IMR-90 (cell line): ENCODE measurements at regions not wholly inside any gene's neighbourhood (a gene's known extent, or its start where the extent isn't known, plus 50 kb on each side); places are given as distances from the start of the nearest gene placed in this dataset.

ENCODE experiments used
- ATAC-seq: fragments of 200-7000 bp; cut with Tn5 transposase; 2 replicates; pipeline ENCODE4 v1.9.1; 2020; ENCODE audit warnings: low read depth, mild to moderate bottlenecking, moderate library complexity
- BruUV-seq: library from RNA; stranded (reverse); fragments of 400-500 nt; replicated peaks from 2 replicates; lab custom pipeline; 2021; lab: Mats Ljungman, UMichigan
- CTCF ChIA-PET: fragments of 300-600 bp; formaldehyde crosslinking; extraction: SDS; loops from one replicate; lab custom pipeline; 2021; ENCODE audit warnings: antibody characterized with exemption; lab: Yijun Ruan, JAX
- POLR2A ChIA-PET: fragments of 300-600 bp; sonication (Branson Sonifier 250); formaldehyde crosslinking; loops from one replicate; lab custom pipeline; 2022; ENCODE audit warnings: antibody characterized with exemption; ENCODE audit not compliant: unreplicated experiment; lab: Charles Lee
- DNase-seq: peaks from one replicate; pipeline ENCODE4 v3.0.0; 2013
- H2AFZ ChIP-seq: replicated peaks from 2 replicates; pipeline ENCODE3; 2013; ENCODE audit warnings: low read length, mild to moderate bottlenecking; ENCODE audit not compliant: poor library complexity
- H2AK5ac ChIP-seq: 2 replicates; pipeline ENCODE4 v1.6.1; 2013; ENCODE audit warnings: low read depth, low read length, inconsistent platforms
- H2AK9ac ChIP-seq: replicated peaks from 2 replicates; pipeline ENCODE3; 2013; ENCODE audit warnings: mild to moderate bottlenecking, low read depth, low read length, moderate library complexity; ENCODE audit not compliant: poor library complexity
- H2BK120ac ChIP-seq: 2 replicates; pipeline ENCODE4 v1.6.1; 2013; ENCODE audit warnings: low read depth, low read length, inconsistent platforms
- H2BK15ac ChIP-seq: 3 replicates; pipeline ENCODE4 v1.6.1; 2013; ENCODE audit warnings: low read depth, low read length, inconsistent platforms
- H2BK20ac ChIP-seq: 2 replicates; pipeline ENCODE4 v1.6.1; 2013; ENCODE audit warnings: low read depth, mild to moderate bottlenecking, inconsistent platforms, low read length, moderate library complexity
- H2BK5ac ChIP-seq: 2 replicates; pipeline ENCODE4 v1.6.1; 2013; ENCODE audit warnings: mild to moderate bottlenecking, low read depth, low read length, inconsistent platforms; ENCODE audit not compliant: poor library complexity, severe bottlenecking
- H3K14ac ChIP-seq: replicated peaks from 2 replicates; pipeline ENCODE4 v1.6.1; 2013; ENCODE audit warnings: low read depth, low read length, inconsistent platforms
- H3K18ac ChIP-seq: 2 replicates; pipeline ENCODE4 v1.6.1; 2013; ENCODE audit warnings: low read depth, low read length, control low read depth
- H3K23ac ChIP-seq: 2 replicates; pipeline ENCODE4 v1.6.1; 2013; ENCODE audit warnings: low read depth, low read length, inconsistent platforms
- H3K27ac ChIP-seq: 2 replicates; pipeline ENCODE4 v1.5.1; 2013; ENCODE audit warnings: mild to moderate bottlenecking, control low read depth, low read length; ENCODE audit not compliant: insufficient read depth
- H3K27me3 ChIP-seq: 2 replicates; pipeline ENCODE4 v1.6.1; 2013; ENCODE audit warnings: low read length; ENCODE audit not compliant: control insufficient read depth, insufficient read depth
- H3K36me3 ChIP-seq: 2 replicates; pipeline ENCODE4 v1.6.1; 2013; ENCODE audit warnings: low read length, mixed read lengths; ENCODE audit not compliant: control insufficient read depth, insufficient read depth
- H3K4ac ChIP-seq: 2 replicates; pipeline ENCODE4 v1.6.1; 2013; ENCODE audit warnings: low read depth, low read length, inconsistent platforms
- H3K4me1 ChIP-seq: 2 replicates; pipeline ENCODE4 v1.6.1; 2013; ENCODE audit warnings: low read length, mixed read lengths; ENCODE audit not compliant: control insufficient read depth, insufficient read depth
- H3K4me2 ChIP-seq: 2 replicates; pipeline ENCODE4 v1.6.1; 2013; ENCODE audit warnings: low read depth, mild to moderate bottlenecking, control low read depth, low read length, moderate library complexity
- H3K4me3 ChIP-seq: 2 replicates; pipeline ENCODE4 v1.5.1; 2013; ENCODE audit warnings: low read depth, mild to moderate bottlenecking, control low read depth, low read length, moderate library complexity; ENCODE audit not compliant: insufficient read depth
- H3K56ac ChIP-seq: 2 replicates; pipeline ENCODE4 v1.6.1; 2013; ENCODE audit warnings: low read length, inconsistent platforms; ENCODE audit not compliant: insufficient read depth; ENCODE audit errors: extremely low read depth
- H3K79me1 ChIP-seq, 2 experiments: 2 replicates each; pipeline ENCODE4 v1.6.1; 2013; ENCODE audit warnings: low read length in 2 of 2, inconsistent platforms in 1 of 2, low read depth in 1 of 2
- H3K9ac ChIP-seq: 2 replicates; pipeline ENCODE4 v1.6.1; 2013; ENCODE audit warnings: low read depth, low read length, control low read depth
- H3K9me1 ChIP-seq: 2 replicates; pipeline ENCODE4 v1.6.1; 2013; ENCODE audit warnings: low read length, inconsistent platforms; ENCODE audit not compliant: insufficient read depth
- H3K9me3 ChIP-seq: 2 replicates; pipeline ENCODE4 v1.6.1; 2013; ENCODE audit warnings: low read length; ENCODE audit not compliant: control insufficient read depth, insufficient read depth
- H4K20me1 ChIP-seq: 2 replicates; pipeline ENCODE4 v1.6.1; 2013; ENCODE audit warnings: low read length, inconsistent platforms; ENCODE audit not compliant: insufficient read depth
- H4K5ac ChIP-seq: 2 replicates; pipeline ENCODE4 v1.6.1; 2013; ENCODE audit warnings: mild to moderate bottlenecking, low read depth, low read length, control low read depth
- H4K8ac ChIP-seq, 2 experiments: 2 replicates each; pipeline ENCODE4 v1.6.1; 2013; ENCODE audit warnings: low read depth in 2 of 2, low read length in 2 of 2, control low read depth in 1 of 2, inconsistent platforms in 1 of 2
- H4K91ac ChIP-seq: 2 replicates; pipeline ENCODE4 v1.6.1; 2013; ENCODE audit warnings: low read depth, low read length, inconsistent platforms; ENCODE audit not compliant: insufficient read depth
- BHLHE40 ChIP-seq: fragments of 150-350 bp; IDR thresholded peaks from 2 replicates; pipeline ENCODE4 v1.6.1; 2016; ENCODE audit warnings: mild to moderate bottlenecking, low read depth, low read length
- CEBPB ChIP-seq: IDR thresholded peaks from 2 replicates; pipeline ENCODE4 v1.6.1; 2012; ENCODE audit warnings: low read depth, low read length, improper control_type of control experiment
- CHD1 ChIP-seq: IDR thresholded peaks from 2 replicates; pipeline ENCODE4 v1.6.1; 2012; ENCODE audit warnings: low read depth, low read length, improper control_type of control experiment
- FOS ChIP-seq: fragments of 150-350 bp; IDR thresholded peaks from 2 replicates; pipeline ENCODE4 v1.6.1; 2016; ENCODE audit warnings: low read depth, low read length
- MAFK ChIP-seq: IDR thresholded peaks from 2 replicates; pipeline ENCODE4 v1.6.1; 2012; ENCODE audit warnings: low read depth, low read length, improper control_type of control experiment
- MAZ ChIP-seq: IDR thresholded peaks from 2 replicates; pipeline ENCODE4 v1.6.1; 2012; ENCODE audit warnings: low read depth, mild to moderate bottlenecking, low read length, improper control_type of control experiment, moderate library complexity, borderline replicate concordance
- MXI1 ChIP-seq: IDR thresholded peaks from 2 replicates; pipeline ENCODE4 v1.6.1; 2012; ENCODE audit warnings: low read depth, mild to moderate bottlenecking, low read length, moderate library complexity, borderline replicate concordance
- NFE2L2 ChIP-seq: fragments of 150-350 bp; IDR thresholded peaks from 2 replicates; pipeline ENCODE4 v1.6.1; 2016; ENCODE audit warnings: low read depth, mild to moderate bottlenecking, low read length
- POLR2A ChIP-seq: IDR thresholded peaks from 2 replicates; pipeline ENCODE4 v1.6.1; 2012; ENCODE audit warnings: mild to moderate bottlenecking, low read depth, low read length
- RAD21 ChIP-seq: IDR thresholded peaks from 2 replicates; pipeline ENCODE4 v1.6.1; 2012; ENCODE audit warnings: low read length, improper control_type of control experiment
- RFX5 ChIP-seq: IDR thresholded peaks from 2 replicates; pipeline ENCODE4 v1.8.0; 2012; ENCODE audit warnings: low read depth, mild to moderate bottlenecking, low read length, moderate library complexity
- SMC3 ChIP-seq: fragments of 150-350 bp; IDR thresholded peaks from 2 replicates; pipeline ENCODE4 v1.6.1; 2016; ENCODE audit warnings: low read depth, mild to moderate bottlenecking, antibody characterized with exemption, low read length, moderate library complexity
- USF2 ChIP-seq: fragments of 150-350 bp; IDR thresholded peaks from 2 replicates; pipeline ENCODE4 v1.6.1; 2017; ENCODE audit warnings: mild to moderate bottlenecking, antibody characterized with exemption, low read length, low read depth
- WGBS, 2 experiments: methylation state at CpG; one replicate each; pipeline versions ENCODE4 v1.1.5 to v1.1.7; 2013; ENCODE audit warnings: missing lambda C conversion rate in 2 of 2; ENCODE audit not compliant: insufficient read length in 1 of 2; ENCODE audit errors: extremely low coverage in 2 of 2; 5-methylcytosine and 5-hydroxymethylcytosine counted together
- dilution Hi-C: fragments of 300-500 bp; cut with HindIII; formaldehyde crosslinking; loops from one replicate; pipeline ENCODE4 v1.14.3; 2018; ENCODE audit warnings: low sequenced_read_pairs; ENCODE audit not compliant: unreplicated experiment
- in situ Hi-C: fragments of 300-500 bp; cut with MboI; formaldehyde crosslinking; loops from 3 replicates; pipeline ENCODE4 v1.14.3; 2019; ENCODE audit warnings: low sequenced_read_pairs, inconsistent platforms, mixed read lengths
- intact Hi-C: fragments of 100-400 bp; cut with micrococcal nuclease; formaldehyde crosslinking; loops from 2 replicates; pipeline ENCODE4 v1.10.0; 2022
- TF ChIP-seq, protein P1 (sequence below): fragments of 150-350 bp; IDR thresholded peaks from 2 replicates; pipeline ENCODE4 v1.6.1; 2016; ENCODE audit warnings: low read depth, mild to moderate bottlenecking, low read length, moderate library complexity, borderline replicate concordance

- no CpG with 5 or more reads among the region's 3 CpGs for WGBS, 2 experiments
Observed at GRCh38 chr2:200013906-200014305, 58.5 kb downstream of the MAIP1 start.

More at GRCh38 chr2:200013906-200014305, 58.5 kb downstream of the MAIP1 start:
- Histone ChIP-seq H3K79me1 (no peaks in the 10 kb centered on the region), H3K9me1 (no peaks in the 10 kb centered on the region), H2AFZ (no peak overlapping the region), H3K9ac (no peak overlapping the region), H2BK5ac (no peak overlapping the region), H3K9me3 (no peaks in the 10 kb centered on the region; the same call in 1 of the 2 replicates), H3K18ac (no peak overlapping the region), H2AK9ac (no peak overlapping the region), H3K56ac (no peak overlapping the region), H2AK5ac (no peak overlapping the region), H3K27me3 (no peaks in the 10 kb centered on the region), H3K36me3 (no peaks in the 10 kb centered on the region), H4K20me1 (no peaks in the 10 kb centered on the region), H4K91ac (no peak overlapping the region), H3K4me1 (no peaks in the 10 kb centered on the region), H4K8ac (no peak overlapping the region), H3K14ac (no peak overlapping the region), H3K27ac (no peak overlapping the region), H3K4ac (no peak overlapping the region), H2BK20ac (no peak overlapping the region), H3K4me2 (no peak overlapping the region), H2BK120ac (no peak overlapping the region), H3K4me3 (no peak overlapping the region), H2BK15ac (no peak overlapping the region), H3K23ac (no peak overlapping the region), H4K5ac (no peak overlapping the region)
- ATAC-seq: no peak
- TF ChIP-seq, protein P1, sequence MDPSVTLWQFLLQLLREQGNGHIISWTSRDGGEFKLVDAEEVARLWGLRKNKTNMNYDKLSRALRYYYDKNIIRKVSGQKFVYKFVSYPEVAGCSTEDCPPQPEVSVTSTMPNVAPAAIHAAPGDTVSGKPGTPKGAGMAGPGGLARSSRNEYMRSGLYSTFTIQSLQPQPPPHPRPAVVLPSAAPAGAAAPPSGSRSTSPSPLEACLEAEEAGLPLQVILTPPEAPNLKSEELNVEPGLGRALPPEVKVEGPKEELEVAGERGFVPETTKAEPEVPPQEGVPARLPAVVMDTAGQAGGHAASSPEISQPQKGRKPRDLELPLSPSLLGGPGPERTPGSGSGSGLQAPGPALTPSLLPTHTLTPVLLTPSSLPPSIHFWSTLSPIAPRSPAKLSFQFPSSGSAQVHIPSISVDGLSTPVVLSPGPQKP: no peak
- TF ChIP-seq CEBPB (no peak), RAD21 (no peak), RFX5 (no peak), MXI1 (no peak), MAFK (no peak), MAZ (no peak), NFE2L2 (no peak), POLR2A (no peak), FOS (no peak), CHD1 (no peak), BHLHE40 (no peak), USF2 (no peak), SMC3 (no peak)
- ChIA-PET POLR2A (no interaction called here), CTCF (no interaction called here)
- DNase-seq: no peak
- dilution Hi-C loops (no loop called here), intact Hi-C loops (no loop called here), in situ Hi-C loops (no loop called here)
- BruUV-seq: no TSS peak
